ENCODE measurements at regions not wholly inside any gene's neighbourhood (a gene's known extent, or its start where the extent isn't known, plus 50 kb on each side); places are given as distances from the start of the nearest gene placed in this dataset.

GRCh38 chr5:111854186-111854585, 97.2 kb upstream of the NREP start:
- Mint-ChIP-seq H3K4me3 (ENCODE audit: unreplicated experiment) (no peak overlapping the region), H3K27ac (ENCODE audit: unreplicated experiment) (peak overlapping the region; percentile 74)
- TF ChIP-seq, protein P1, sequence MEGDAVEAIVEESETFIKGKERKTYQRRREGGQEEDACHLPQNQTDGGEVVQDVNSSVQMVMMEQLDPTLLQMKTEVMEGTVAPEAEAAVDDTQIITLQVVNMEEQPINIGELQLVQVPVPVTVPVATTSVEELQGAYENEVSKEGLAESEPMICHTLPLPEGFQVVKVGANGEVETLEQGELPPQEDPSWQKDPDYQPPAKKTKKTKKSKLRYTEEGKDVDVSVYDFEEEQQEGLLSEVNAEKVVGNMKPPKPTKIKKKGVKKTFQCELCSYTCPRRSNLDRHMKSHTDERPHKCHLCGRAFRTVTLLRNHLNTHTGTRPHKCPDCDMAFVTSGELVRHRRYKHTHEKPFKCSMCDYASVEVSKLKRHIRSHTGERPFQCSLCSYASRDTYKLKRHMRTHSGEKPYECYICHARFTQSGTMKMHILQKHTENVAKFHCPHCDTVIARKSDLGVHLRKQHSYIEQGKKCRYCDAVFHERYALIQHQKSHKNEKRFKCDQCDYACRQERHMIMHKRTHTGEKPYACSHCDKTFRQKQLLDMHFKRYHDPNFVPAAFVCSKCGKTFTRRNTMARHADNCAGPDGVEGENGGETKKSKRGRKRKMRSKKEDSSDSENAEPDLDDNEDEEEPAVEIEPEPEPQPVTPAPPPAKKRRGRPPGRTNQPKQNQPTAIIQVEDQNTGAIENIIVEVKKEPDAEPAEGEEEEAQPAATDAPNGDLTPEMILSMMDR (IDR thresholded peaks at IDR 0.05) = no peak

DNA sequence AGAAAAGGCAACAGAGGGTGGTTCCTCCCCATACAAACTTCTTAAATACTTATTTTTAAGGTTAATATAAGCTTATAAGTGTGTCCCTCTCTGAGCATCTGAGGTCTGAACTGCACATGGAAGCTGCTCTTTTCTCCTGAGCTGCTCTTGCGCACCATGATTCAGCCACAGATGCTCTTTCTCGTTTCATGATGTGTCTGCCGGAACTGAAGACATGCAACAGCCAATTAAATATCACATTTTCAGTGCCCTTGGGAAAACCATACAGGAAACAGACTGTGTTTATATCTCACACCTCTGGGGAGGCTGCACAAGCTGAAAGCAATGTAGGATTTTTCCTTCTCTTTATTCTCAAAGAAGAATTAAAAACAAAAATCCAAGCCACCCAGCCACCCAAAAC, 96.8 kb upstream of the NREP start:
- H3K27ac Mint-ChIP-seq (ENCODE audit: unreplicated experiment) = peak overlapping the region; percentile 74
- H3K4me1 Mint-ChIP-seq (ENCODE audit: unreplicated experiment) = peaks cover 34% of the 10 kb centered on the region
- H3K4me3 Mint-ChIP-seq (ENCODE audit: unreplicated experiment) = no peak overlapping the region
- H3K36me3 Mint-ChIP-seq (ENCODE audit: unreplicated experiment) = peaks cover 3% of the 10 kb centered on the region
- TF ChIP-seq, protein P1 (IDR thresholded peaks at IDR 0.05) = no peak
- no peaks in the 10 kb centered on the region for H3K9me3 Mint-ChIP-seq (ENCODE audit: unreplicated experiment)
- no peaks in the 10 kb centered on the region for H3K27me3 Mint-ChIP-seq (ENCODE audit: unreplicated experiment)
- DNase-seq (ENCODE audit: extremely low spot score, unreplicated experiment) = no peak

More at GRCh38 chr5:111854186-111854585, 97.2 kb upstream of the NREP start:
- H3K36me3 Mint-ChIP-seq (ENCODE audit: unreplicated experiment) = peaks cover 3% of the 10 kb centered on the region
- H3K9me3 Mint-ChIP-seq (ENCODE audit: unreplicated experiment) = no peaks in the 10 kb centered on the region
- H3K4me1 Mint-ChIP-seq (ENCODE audit: unreplicated experiment) = peaks cover 39% of the 10 kb centered on the region
- DNase-seq (ENCODE audit: extremely low spot score, unreplicated experiment) = no peak
- no peaks in the 10 kb centered on the region for H3K27me3 Mint-ChIP-seq (ENCODE audit: unreplicated experiment)

DNA sequence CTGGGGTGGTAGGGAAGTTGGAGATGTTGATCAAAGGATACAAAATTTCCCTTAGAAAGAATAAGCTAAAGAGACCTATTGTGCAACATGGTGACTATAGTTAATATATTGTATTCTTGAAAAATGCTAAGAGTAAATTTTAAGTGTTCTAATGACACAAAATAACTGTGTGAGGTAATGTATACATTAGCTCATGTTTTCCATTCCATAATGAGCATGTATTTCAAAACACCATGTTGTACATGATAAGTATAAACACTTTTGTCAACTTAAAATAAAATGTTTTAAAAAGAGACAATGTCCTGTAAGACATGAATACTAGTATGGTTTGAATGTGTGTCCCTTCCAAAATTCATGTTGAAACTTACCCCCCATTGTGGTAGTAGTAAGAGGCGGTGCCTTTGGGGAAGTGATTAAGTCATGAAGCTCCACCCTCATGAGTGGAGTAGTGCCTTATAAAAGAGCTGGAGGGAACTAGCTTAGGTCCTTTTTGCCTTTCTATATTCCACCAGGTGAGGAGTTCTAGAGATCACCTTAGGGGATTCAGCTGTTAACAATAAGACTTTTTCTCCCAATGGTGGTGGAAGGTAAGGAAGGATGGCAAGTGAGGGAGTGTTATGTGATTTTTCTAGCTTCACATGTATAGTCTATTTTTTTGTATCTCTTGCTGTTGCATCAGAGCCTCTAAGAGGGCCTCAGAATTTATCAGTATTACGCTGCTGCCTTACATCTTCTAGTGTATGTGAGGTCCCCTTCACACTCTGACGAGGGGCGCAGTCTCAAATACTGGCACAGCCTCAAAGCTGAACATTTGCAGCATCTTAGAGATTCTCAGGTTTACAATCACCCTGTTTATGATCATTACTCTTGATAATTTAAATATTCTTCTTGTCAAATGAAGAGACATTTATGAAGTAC, 94.9 kb upstream of the NREP start:
- Mint-ChIP-seq H3K27me3 (ENCODE audit: unreplicated experiment) (no peaks in the 10 kb centered on the region), H3K4me1 (ENCODE audit: unreplicated experiment) (peaks cover 27% of the 10 kb centered on the region), H3K9me3 (ENCODE audit: unreplicated experiment) (no peaks in the 10 kb centered on the region), H3K36me3 (ENCODE audit: unreplicated experiment) (peaks cover 3% of the 10 kb centered on the region), H3K27ac (ENCODE audit: unreplicated experiment) (no peak overlapping the region), H3K4me3 (ENCODE audit: unreplicated experiment) (no peak overlapping the region)
- TF ChIP-seq, protein P1 (IDR thresholded peaks at IDR 0.05) = no peak
- no peak for DNase-seq (ENCODE audit: extremely low spot score, unreplicated experiment)

DNA sequence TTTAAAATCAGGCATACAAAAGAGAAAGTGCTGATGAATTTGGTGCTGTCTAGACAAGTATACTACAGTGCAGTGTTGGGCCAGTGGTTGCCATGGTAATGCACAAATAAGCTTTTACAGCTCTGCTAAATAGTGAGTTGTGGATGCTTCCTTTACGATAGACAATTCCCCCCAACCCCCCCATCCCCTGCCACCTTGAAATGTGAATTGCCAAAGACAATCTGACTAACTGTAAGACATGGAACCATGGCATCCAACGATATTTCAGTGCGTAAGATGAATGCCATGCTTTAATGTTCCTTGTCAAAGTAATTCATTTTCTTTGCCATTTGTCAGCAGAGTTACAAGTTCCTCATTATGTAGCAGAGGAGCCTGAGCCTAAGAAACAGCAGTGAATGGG, 91.5 kb upstream of the NREP start:
- DNase-seq (ENCODE audit: extremely low spot score, unreplicated experiment) = no peak
- TF ChIP-seq, protein P1 (IDR thresholded peaks at IDR 0.05) = no peak
- Mint-ChIP-seq H3K27me3 (ENCODE audit: unreplicated experiment) (no peaks in the 10 kb centered on the region), H3K27ac (ENCODE audit: unreplicated experiment) (no peak overlapping the region), H3K9me3 (ENCODE audit: unreplicated experiment) (no peaks in the 10 kb centered on the region), H3K36me3 (ENCODE audit: unreplicated experiment) (peaks cover 4% of the 10 kb centered on the region), H3K4me1 (ENCODE audit: unreplicated experiment) (peaks cover 9% of the 10 kb centered on the region), H3K4me3 (ENCODE audit: unreplicated experiment) (no peak overlapping the region)

- Mint-ChIP-seq H3K36me3 (ENCODE audit: unreplicated experiment) (peaks cover 8% of the 10 kb centered on the region), H3K4me1 (ENCODE audit: unreplicated experiment) (peaks cover 4% of the 10 kb centered on the region), H3K27ac (ENCODE audit: unreplicated experiment) (no peak overlapping the region), H3K9me3 (ENCODE audit: unreplicated experiment) (peaks cover 5% of the 10 kb centered on the region), H3K4me3 (ENCODE audit: unreplicated experiment) (no peak overlapping the region), H3K27me3 (ENCODE audit: unreplicated experiment) (no peaks in the 10 kb centered on the region)
- TF ChIP-seq, protein P1 (IDR thresholded peaks at IDR 0.05) = no peak
- no peak for DNase-seq (ENCODE audit: extremely low spot score, unreplicated experiment)
These were observed 90.3 kb upstream of the NREP start for GRCh38 chr5:111847052-111847925.

All from osteocyte (in vitro differentiated cells).